NCI-H526 (cell line): ENCODE measurements at regions not wholly inside any gene's neighbourhood (a gene's known extent, or its start where the extent isn't known, plus 50 kb on each side); places are given as distances from the start of the nearest gene placed in this dataset.
"Not testable (repeated sequence)": the region's sequence is repeated elsewhere in the genome, so short reads cannot be mapped to it uniquely, and the experiment has no call there.

Source experiments
- DNase-seq, 2 experiments: peaks; one replicate each; lab custom pipeline; 2025; lab: John Stamatoyannopoulos, UW

- DNase-seq: no peak
These were observed 51.7 kb downstream of the UBE2NL start for GRCh38 chrX:143935601-143936000.

- no peak for DNase-seq
These were observed 56.2 kb downstream of the UBE2NL start for GRCh38 chrX:143940119-143940518.

- no peak for DNase-seq
These were observed 61.3 kb downstream of the UBE2NL start for GRCh38 chrX:143945171-143945570.

GRCh38 chrX:143964549-143964948, 80.7 kb downstream of the UBE2NL start:
- DNase-seq: no peak

GRCh38 chrX:143988356-143988755, 104.5 kb downstream of the UBE2NL start:
- no peak for DNase-seq

GRCh38 chrX:143994206-143994605, 110.3 kb downstream of the UBE2NL start:
- no peak for DNase-seq

GRCh38 chrX:143998261-143998660, 114.4 kb downstream of the UBE2NL start:
- no peak for DNase-seq

- no peak for DNase-seq
These were observed 122.9 kb downstream of the UBE2NL start for GRCh38 chrX:144006811-144007210.

GRCh38 chrX:144040793-144041192, 156.9 kb downstream of the UBE2NL start:
- DNase-seq: no peak

- DNase-seq: no peak
These were observed 158.4 kb downstream of the UBE2NL start for GRCh38 chrX:144042271-144042670.

GRCh38 chrX:144075432-144075831, 191.6 kb downstream of the UBE2NL start:
- DNase-seq: no peak

GRCh38 chrX:144082237-144082636, 198.4 kb downstream of the UBE2NL start:
- DNase-seq: not testable (repeated sequence)

GRCh38 chrX:144089674-144090073, 205.8 kb downstream of the UBE2NL start:
- not testable (repeated sequence) for DNase-seq

GRCh38 chrX:144092116-144092515, 208.2 kb downstream of the UBE2NL start:
- not testable (repeated sequence) for DNase-seq

GRCh38 chrX:144119490-144119889, 235.6 kb downstream of the UBE2NL start:
- DNase-seq: not testable (repeated sequence)

- not testable (repeated sequence) for DNase-seq
These were observed 237.7 kb downstream of the UBE2NL start for GRCh38 chrX:144121566-144121965.

GRCh38 chrX:144127570-144128169, 243.8 kb downstream of the UBE2NL start:
- DNase-seq: not testable (repeated sequence)

- DNase-seq: not testable (repeated sequence)
These were observed 245.6 kb downstream of the UBE2NL start for GRCh38 chrX:144129511-144129910.

GRCh38 chrX:144130507-144130906, 246.6 kb downstream of the UBE2NL start:
- not testable (repeated sequence) for DNase-seq

- DNase-seq: not testable (repeated sequence)
These were observed 247.2 kb downstream of the UBE2NL start for GRCh38 chrX:144131080-144131479.

GRCh38 chrX:144134448-144135119, 250.7 kb downstream of the UBE2NL start:
- not testable (repeated sequence) for DNase-seq

- DNase-seq: not testable (repeated sequence)
These were observed 270.6 kb downstream of the UBE2NL start for GRCh38 chrX:144154474-144154873.

- not testable (repeated sequence) for DNase-seq
These were observed 301.3 kb downstream of the UBE2NL start for GRCh38 chrX:144185197-144185596.

GRCh38 chrX:144188489-144188888, 304.6 kb downstream of the UBE2NL start:
- not testable (repeated sequence) for DNase-seq
